HG03159 (cell line): ENCODE measurements at regions not wholly inside any gene's neighbourhood (a gene's known extent, or its start where the extent isn't known, plus 50 kb on each side); places are given as distances from the start of the nearest gene placed in this dataset.
"Not testable (repeated sequence)": the region's sequence is repeated elsewhere in the genome, so short reads cannot be mapped to it uniquely, and the experiment has no call there.

Experiments
- ATAC-seq: cut with Tn5 transposase; IDR thresholded peaks from one replicate; pipeline ENCODE4 v1.9.1; 2021; ENCODE audit warnings: mild to moderate bottlenecking, moderate library complexity; ENCODE audit not compliant: unreplicated experiment

- no peak for ATAC-seq
Observed at GRCh38 chr12:75630091-75630490, 118.7 kb upstream of the KRR1 start.

- ATAC-seq = no peak
Observed at GRCh38 chr12:75628916-75629315, 117.5 kb upstream of the KRR1 start.

DNA sequence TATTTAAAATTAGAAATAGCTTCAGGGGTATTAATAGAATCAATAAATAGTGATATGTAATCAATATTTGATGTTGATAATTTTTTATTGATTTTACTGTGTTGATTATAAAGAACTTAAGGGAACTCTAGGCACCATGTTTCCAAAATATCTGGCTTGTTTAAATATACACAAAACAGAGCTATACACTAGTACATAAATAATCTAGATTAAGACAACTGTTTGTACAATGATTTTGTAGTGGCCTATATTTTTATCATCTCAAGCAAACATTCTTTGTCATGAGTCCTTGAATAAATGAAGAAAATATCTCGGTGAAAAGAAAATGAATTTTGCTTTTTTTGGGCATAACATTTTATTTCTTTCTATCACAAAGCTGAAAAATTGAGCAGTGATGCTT, 117.1 kb upstream of the KRR1 start:
- ATAC-seq = no peak

DNA sequence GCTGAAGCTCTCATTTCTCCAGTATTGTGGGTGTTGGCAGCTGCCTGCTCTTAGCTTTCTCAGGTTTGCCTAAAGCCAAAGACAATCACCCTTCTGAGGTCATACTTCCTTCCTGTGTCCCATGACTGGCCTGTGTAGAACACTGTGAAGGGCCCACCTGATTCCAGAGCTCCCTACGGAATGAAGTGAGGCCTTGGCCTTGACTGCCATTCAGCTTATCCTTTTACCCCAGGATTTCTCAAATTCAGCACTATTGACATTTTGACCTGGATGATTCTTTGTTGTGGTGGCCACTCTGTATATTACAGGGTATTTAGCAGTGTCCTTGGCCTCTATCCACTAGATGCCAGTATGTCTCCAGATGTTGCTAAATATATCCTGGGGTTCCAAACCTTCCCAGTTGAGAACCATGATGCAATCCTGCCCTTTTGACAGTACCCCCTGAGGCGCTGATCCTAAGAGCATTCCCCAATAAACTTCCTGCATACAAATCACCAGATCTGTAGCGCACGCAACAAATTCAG, 112.3 kb upstream of the KRR1 start:
- ATAC-seq = no peak

DNA sequence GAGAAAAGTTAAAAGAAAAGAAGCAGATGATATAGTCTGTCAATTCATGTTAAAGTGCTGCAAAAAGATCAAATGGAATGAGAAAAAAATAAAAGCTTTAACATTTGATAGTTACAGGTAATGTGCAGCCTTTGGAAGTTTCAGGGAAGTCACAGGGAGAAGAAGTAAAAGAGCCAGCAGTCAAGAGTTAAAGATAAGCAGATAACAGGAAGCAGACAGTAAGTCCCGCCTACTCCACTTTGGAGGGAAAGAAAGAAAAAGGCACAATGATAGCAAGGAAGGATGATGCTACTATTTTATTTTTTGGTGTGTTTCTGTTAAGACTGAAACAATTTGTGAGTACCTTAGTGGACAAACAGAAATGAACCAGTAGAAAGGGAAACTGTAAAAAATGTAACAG, 111.1 kb upstream of the KRR1 start:
- ATAC-seq = no peak

DNA sequence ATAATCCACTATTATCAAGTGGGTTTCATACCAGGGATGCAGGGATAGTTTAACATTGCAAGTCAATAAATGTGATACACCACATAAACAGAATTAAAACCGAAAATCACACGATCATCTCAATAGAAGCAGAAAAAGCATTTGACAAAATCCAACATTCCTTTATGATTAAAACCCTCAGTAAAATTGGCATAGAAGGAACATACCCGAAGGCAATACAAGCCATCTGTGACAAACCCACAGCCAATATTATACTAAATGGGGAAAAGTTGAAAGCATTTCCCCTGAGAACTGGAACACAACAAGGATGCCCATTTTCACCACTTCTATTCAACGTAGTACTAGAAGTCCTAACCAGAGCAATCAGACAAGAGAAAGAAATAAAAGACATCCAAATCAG, 103.0 kb upstream of the KRR1 start:
- ATAC-seq = not testable (repeated sequence)

- no peak for ATAC-seq
Observed at GRCh38 chr12:75613981-75614380, 102.6 kb upstream of the KRR1 start.

DNA sequence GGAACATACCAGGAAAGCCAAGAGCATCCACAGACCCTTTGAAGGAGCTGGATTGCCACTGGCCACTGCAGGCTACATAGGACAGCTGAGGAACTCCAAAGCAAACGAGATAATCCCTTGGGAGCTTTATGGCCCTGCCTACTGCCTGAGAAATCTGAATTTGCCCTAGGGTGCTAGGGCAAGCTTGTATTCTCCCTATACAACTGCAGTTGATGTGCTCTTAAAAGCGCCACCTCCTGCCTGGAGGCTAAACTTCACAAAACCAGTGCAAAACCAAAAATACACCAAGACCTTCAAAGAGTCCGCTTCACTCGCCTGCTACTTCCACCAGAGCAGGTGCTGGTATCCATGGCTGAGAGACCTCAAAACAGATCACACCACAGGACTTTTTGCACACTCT, 99.6 kb upstream of the KRR1 start:
- no peak for ATAC-seq

DNA sequence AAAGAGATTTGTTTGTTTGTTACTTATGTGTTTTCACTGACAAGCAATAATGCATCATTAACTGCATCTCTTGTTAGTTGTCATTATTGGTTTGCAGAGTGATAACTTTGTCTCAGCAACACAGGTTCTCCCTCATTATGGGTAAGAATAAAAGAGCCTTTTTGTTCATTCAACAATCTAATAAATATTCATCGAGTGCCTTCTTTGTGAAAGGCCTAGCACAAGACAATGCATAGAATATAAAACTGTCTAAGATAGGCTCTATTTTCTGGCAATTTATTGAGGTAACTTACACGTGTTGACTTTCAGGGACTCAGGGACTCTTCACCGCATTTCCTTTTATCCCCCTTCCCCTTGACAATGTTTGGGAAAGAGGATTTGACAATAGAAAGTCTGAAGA, 95.5 kb upstream of the KRR1 start:
- ATAC-seq = no peak

DNA sequence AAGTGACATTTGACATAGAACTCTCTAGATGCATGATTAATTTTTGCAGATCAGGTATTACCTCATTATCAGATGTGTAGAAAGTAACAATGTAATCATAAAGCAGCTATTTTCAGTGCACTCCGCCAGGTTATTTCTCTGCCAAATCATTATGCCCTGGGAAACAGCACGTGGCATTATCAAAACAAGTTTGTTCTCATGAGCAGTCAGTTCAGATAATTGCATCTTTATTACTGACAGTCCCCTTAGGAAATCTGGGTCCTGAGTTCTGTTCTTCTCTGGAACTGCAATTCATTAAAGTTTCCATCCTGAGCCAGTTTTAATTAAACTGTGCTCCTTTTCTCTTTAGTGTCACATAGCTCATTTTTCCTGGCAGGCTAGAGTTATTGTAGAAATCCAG, 94.7 kb upstream of the KRR1 start:
- ATAC-seq = no peak

DNA sequence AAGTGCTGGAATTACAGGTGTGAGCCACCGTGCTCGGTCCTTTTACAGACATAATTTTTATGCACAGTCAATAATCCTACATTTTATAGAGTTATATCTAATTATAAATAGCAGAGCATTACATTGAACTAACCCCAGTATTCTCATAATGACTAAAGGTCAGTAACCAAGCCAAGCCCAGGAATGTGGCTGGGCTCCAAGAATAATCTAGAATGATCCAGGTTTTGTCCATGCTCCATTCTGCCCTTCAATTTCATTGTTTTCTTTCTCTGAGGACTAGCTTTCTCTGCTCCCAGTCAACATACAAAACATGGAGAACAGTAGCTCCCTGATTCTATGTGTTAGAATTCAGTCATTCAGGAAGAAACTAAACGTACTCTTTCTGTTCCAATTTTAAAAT, 92.1 kb upstream of the KRR1 start:
- ATAC-seq = no peak

GRCh38 chr12:75602106-75602505, 90.7 kb upstream of the KRR1 start:
- no peak for ATAC-seq

DNA sequence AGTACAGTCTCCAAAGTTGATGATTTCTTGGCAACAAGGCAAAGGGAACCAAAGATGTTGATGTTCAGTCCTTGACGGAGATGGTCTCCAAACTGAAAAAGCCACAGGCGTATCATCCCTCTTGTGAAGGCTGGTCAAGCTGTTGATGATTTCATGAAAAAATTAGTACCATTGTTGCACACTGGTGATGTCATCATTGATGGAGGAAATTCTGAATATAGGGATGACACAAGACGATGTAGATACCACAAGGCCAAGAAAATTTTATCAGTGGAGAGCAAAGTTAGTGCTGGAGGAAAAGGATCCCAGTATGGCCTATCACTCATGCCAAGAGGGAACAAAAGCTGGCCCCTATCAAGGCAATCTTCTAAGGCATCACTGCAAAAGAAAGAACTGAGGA, 88.7 kb upstream of the KRR1 start:
- ATAC-seq = no peak

- ATAC-seq = no peak
Observed at GRCh38 chr12:75599061-75599460, 87.7 kb upstream of the KRR1 start.

GRCh38 chr12:75596406-75596805, 85.0 kb upstream of the KRR1 start:
- no peak for ATAC-seq

- no peak for ATAC-seq
Observed at GRCh38 chr12:75592638-75593335, 81.4 kb upstream of the KRR1 start.

DNA sequence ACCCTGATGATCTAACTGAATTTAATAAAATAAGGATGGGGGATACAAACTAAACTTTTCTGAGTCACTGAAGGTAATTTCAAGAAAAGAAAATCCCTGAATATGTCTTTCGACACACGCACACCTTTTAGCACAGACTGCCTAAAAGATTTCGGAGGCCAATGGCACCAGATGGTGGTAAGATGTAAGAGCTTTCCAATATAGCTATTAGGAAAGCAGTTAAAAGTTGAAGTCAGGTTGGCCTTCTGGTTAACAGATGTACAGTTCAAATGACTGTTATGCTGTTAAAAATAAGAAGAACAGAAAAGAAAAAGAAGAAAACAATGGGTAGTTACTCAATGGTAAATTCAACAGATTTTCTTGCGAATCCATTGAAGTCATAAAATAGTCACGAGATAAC, 80.7 kb upstream of the KRR1 start:
- ATAC-seq = no peak

DNA sequence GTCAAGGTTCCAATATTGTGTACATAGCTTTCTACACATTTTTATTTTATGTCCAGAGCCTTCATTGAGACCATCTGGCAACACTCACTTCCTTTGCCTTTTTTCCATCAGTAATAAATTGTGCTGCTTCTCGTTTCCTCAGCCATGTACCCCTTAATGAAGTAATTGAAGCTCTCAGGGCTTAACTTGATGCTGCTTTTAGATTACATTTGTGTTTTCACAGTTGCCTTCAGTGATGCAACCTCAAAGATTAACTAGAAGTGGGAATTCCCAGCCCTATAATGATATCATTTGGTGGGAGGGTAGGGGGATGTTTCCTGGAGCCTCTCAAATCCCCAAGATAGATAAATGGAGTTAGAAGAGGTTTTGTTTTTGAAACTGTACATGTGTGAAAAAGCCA, 80.2 kb upstream of the KRR1 start:
- no peak for ATAC-seq

GRCh38 chr12:75589801-75590200, 78.4 kb upstream of the KRR1 start:
- ATAC-seq = no peak

- ATAC-seq = no peak
Observed at GRCh38 chr12:75587340-75588106, 76.1 kb upstream of the KRR1 start.

GRCh38 chr12:75585330-75585729, 73.9 kb upstream of the KRR1 start:
- no peak for ATAC-seq

DNA sequence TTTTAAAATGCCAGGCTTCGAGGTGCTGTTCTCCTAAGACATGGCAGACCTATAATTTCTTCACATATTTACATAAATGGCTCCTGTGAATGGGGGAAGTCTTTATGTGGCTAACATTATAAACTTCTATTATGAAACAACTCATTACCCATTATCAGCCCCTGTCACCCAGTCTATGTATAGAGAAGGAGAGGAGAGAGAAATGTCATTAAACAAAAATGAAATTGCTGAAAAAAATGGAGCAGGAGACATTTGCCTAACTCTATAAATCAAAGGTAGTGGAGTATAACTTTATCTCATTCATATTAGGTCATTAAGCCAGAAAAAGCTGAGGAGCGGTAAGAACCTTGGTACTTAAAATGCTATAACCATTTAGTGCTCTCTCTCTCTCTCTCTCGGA, 71.9 kb upstream of the KRR1 start:
- ATAC-seq = no peak
